AG04449 (cell line): ENCODE measurements at regions not wholly inside any gene's neighbourhood (a gene's known extent, or its start where the extent isn't known, plus 50 kb on each side); places are given as distances from the start of the nearest gene placed in this dataset.

Experiments used
- CTCF ChIA-PET: fragments of 350-600 bp; formaldehyde crosslinking; extraction: SDS; loops from one replicate; lab custom pipeline; 2021; ENCODE audit warnings: antibody characterized with exemption; lab: Yijun Ruan, JAX
- POLR2A ChIA-PET: fragments of 400-600, 350-600 bp; formaldehyde crosslinking; extraction: SDS; loops from one replicate; lab custom pipeline; 2020; ENCODE audit warnings: antibody characterized with exemption, inconsistent platforms; lab: Yijun Ruan, JAX
- DNase-seq: peaks from one replicate; pipeline ENCODE4 v3.0.0-alpha.2; 2010; ENCODE audit warnings: low read depth, low spot score
- H3K4me3 ChIP-seq: 2 replicates; pipeline ENCODE4 v1.5.1; 2011; ENCODE audit warnings: low read depth, mild to moderate bottlenecking, control low read depth, low read length
- CTCF ChIP-seq: IDR thresholded peaks from one replicate; pipeline ENCODE4 v1.5.1; 2011; ENCODE audit warnings: mild to moderate bottlenecking, moderate library complexity, low read length, control low read depth, inconsistent platforms; ENCODE audit not compliant: insufficient read depth; ENCODE audit errors: missing control alignments

DNA sequence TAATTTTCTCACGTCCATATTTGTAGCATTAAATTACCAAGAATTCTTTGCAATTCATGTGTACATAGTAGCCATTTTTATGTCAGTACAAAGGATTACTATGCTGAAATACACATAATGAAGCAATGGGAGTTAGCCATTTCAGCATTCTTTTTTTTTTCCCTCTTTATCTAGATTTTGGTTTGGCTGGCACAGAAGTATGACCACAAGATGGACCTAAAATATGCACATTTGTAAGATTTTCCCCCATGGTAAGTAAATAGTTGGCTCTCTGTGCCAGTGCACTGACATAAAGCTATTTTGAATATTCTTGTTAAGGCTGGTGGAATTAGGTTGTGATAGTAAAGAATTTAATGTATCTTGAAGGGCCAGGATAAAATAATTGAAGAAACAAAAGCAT lies 486.1 kb upstream of the BTBD3 start:
- ChIA-PET POLR2A (interaction anchor here (0.5 kb wide), 1 partner anchor 1786 kb away, joined by 3 read pairs; no protein-coding TSS in a partner anchor), CTCF (no interaction called here)
- no peak for TF ChIP-seq CTCF

DNA sequence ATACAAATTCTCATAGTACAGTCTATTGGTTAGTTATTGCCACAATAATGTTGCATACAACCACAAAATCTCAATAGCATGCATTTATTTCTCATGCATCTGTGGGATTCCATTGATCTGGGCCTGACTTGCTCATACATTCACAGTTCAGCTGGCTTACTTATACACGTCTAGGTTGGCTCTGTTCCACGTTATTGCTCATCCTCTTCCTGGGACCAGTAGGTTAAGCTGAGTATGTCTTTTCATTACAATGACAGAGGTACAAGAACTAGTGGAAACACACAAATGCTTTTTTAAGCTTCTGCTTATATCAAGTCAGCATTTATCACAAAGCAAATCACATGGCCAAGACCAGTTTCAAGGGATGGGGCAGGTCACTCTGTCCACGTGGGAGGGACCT lies 485.3 kb upstream of the BTBD3 start:
- H3K4me3 ChIP-seq = no peak overlapping the region
- POLR2A ChIA-PET = interaction anchor here (0.5 kb wide), 1 partner anchor 1787 kb away, joined by 3 read pairs; no protein-coding TSS in a partner anchor
- DNase-seq = peak; percentile 81
- TF ChIP-seq CTCF = no peak
- CTCF ChIA-PET = interaction anchor here (1.5 kb wide), 1 partner anchor 11 kb away, joined by 3 read pairs; no protein-coding TSS in a partner anchor

More for the DNA sequence above, 486.1 kb upstream of the BTBD3 start:
- peak; percentile 65 for DNase-seq
- no peak overlapping the region for H3K4me3 ChIP-seq

GRCh38 chr20:11436113-11436905 lies 481.4 kb upstream of the BTBD3 start:
- POLR2A ChIA-PET = no interaction called here
- no peak overlapping the region for H3K4me3 ChIP-seq
- TF ChIP-seq CTCF = no peak
- CTCF ChIA-PET = no interaction called here
- DNase-seq = no peak

DNA sequence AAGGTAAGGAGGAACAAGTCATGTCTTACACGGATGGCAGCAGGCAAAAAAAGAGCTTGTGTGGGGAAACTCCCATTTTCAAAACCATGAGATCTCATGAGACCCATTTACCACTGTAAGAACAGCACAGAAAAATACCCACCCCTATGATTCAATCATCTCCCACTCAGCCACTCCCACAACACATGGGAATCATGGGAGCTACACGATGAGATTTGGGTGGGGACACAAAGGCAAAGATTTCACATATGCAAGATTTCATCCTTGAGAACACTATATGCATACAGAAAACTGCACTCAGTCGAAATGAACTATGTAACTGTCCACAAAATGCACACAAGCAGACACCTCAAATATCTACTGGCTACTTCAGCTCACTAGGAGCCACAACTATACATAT lies 480.6 kb upstream of the BTBD3 start:
- no peak for DNase-seq
- ChIA-PET CTCF (no interaction called here), POLR2A (no interaction called here)
- no peak for TF ChIP-seq CTCF
- no peak overlapping the region for H3K4me3 ChIP-seq

GRCh38 chr20:11437611-11438380 lies 479.9 kb upstream of the BTBD3 start:
- CTCF ChIA-PET = no interaction called here

More at GRCh38 chr20:11437611-11438380, 479.9 kb upstream of the BTBD3 start:
- POLR2A ChIA-PET = no interaction called here
- no peak overlapping the region for H3K4me3 ChIP-seq
- DNase-seq = no peak
- TF ChIP-seq CTCF = no peak
